ENCODE measurements at regions not wholly inside any gene's neighbourhood (a gene's known extent, or its start where the extent isn't known, plus 50 kb on each side); places are given as distances from the start of the nearest gene placed in this dataset.
A peak's percentile ranks its signal among the peaks of the same experiment; 100 is the strongest.

GRCh38 chr4:114509340-114509739, 89.3 kb upstream of the UGT8 start:
- TF ChIP-seq CTCF (IDR thresholded peaks at IDR 0.05) (peak in 2 of 6 experiments; percentile 15 to 29), POLR2A (IDR thresholded peaks at IDR 0.05) (no peak)
